Esophagus squamous epithelium (tissue), 5 donors: ENCODE measurements at regions not wholly inside any gene's neighbourhood (a gene's known extent, or its start where the extent isn't known, plus 50 kb on each side); places are given as distances from the start of the nearest gene placed in this dataset.

ENCODE experiments used
- DNase-seq: peaks from one replicate; lab custom pipeline; 2025; lab: John Stamatoyannopoulos, UW
- H3K27ac ChIP-seq, 4 donors: fragments of 200-600 bp; sonication (generic); one replicate each; pipeline ENCODE4 v1.5.1; 2016 to 2019; ENCODE audit warnings: mild to moderate bottlenecking in 1 of 4
- H3K27me3 ChIP-seq, 4 donors: fragments of 200-600 bp; sonication (generic); 1 replicate in 3 of 4; 2 replicates in 1 of 4; pipeline versions ENCODE4 v1.5.1 to v1.6.0; 2017 to 2021; ENCODE audit warnings: antibody characterized with exemption in 1 of 4
- H3K36me3 ChIP-seq, 3 donors: fragments of 200-600 bp; sonication (generic); one replicate each; pipeline ENCODE4 v1.5.1; 2016 to 2019
- H3K4me1 ChIP-seq, 3 donors: fragments of 200-600 bp; sonication (generic); one replicate each; pipeline ENCODE4 v1.5.1; 2017 to 2019
- H3K4me3 ChIP-seq, 4 donors: fragments of 200-600 bp; sonication (generic); 1 replicate in 3 of 4; 2 replicates in 1 of 4; pipeline ENCODE4 v1.5.1; 2016 to 2019; ENCODE audit warnings: mild to moderate bottlenecking in 2 of 4, moderate library complexity in 1 of 4
- H3K9me3 ChIP-seq, 3 donors: fragments of 200-600 bp; sonication (generic); one replicate each; pipeline ENCODE4 v1.5.1; 2016 to 2019
- POLR2A ChIP-seq, 4 donors: fragments of 450-650 bp; IDR thresholded peaks; one replicate each; pipeline ENCODE4 v1.6.1; 2017; ENCODE audit warnings: antibody characterized with exemption in 4 of 4, mild to moderate bottlenecking in 4 of 4, moderate library complexity in 3 of 4
- WGBS, 2 donors: methylation state at CpG; one replicate each; pipeline ENCODE4 v1.1.5; 2018; 5-methylcytosine and 5-hydroxymethylcytosine counted together
- intact Hi-C: fragments of 100-400 bp; cut with DNase I; formaldehyde crosslinking; loops from one replicate; pipeline ENCODE4 v1.15.0; 2022
- TF ChIP-seq, protein P1 (sequence below), 6 experiments: fragments of 450-650 bp in 4 of 6; fragments of 200-600 bp in 2 of 6; sonication (generic) in 2 of 6; IDR thresholded peaks; one replicate each; pipeline ENCODE4 v1.5.1; 2016 to 2019; ENCODE audit warnings: antibody characterized with exemption in 6 of 6, mild to moderate bottlenecking in 4 of 6, moderate library complexity in 4 of 6
- donor health status: DM: yes; HTN: yes; CAD: no.

DNA sequence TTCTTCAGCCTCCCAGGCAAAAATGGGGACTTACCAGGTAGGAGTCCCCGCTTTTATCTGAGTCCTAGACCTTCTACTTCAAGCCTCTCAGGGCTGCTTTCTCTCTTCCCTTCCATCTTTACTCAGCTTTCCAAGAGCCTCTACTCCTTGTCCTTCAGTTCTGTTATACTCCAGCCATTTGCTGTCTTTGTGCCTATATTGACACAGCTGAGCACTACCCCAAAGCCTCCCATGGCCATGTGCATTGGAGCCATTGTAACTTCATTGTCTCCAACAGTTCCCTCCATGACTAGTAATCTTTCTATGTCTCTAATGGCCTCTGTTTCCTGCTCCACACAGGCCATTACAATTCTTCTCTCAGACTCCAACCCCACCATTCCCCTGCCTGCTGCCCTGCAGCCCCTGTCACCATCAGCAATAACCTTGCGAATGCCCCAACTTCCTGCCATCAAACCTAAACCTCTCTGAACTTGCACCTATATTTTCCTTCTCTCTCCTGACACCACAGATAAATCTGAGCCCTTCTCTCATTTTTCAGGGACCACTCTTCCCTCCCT lies 77.9 kb upstream of the ADPGK start:
- no peaks in the 10 kb centered on the region for H3K9me3 ChIP-seq
- no peaks in the 10 kb centered on the region for H3K36me3 ChIP-seq
- no peak overlapping the region for H3K4me3 ChIP-seq
- H3K4me1 ChIP-seq: peaks cover 0 to 16% (median 0%) of the 10 kb centered on the region in 3 donors
- no peak for DNase-seq
- WGBS, 2 donors: 90 to 93% methylated on average over 2 of the region's 2 CpGs
- no peak for TF ChIP-seq POLR2A (IDR thresholded peaks at IDR 0.05)
- intact Hi-C loops: no loop called here
- no peak overlapping the region for H3K27ac ChIP-seq
- peaks cover 0 to 14% (median 0%) of the 10 kb centered on the region in 4 donors for H3K27me3 ChIP-seq

DNA sequence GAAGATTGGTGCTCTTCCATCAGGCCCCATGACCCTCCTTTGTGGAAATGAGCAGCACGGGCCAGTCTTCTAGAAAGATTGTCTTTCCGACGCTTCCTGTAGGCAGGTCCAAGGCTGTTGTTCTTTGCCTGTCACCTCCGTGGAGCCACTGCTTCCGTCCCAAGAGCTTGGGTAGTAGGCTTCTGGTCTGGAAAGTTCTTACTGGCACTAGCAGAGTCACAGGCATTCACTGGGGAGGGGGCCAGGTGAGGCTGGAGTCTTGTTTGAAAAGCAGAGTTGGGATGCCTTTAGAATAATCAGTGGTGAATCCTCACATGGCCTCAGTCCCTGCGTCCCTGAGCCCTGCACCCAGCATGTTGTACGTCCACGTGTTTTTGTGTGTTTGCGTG lies 76.2 kb upstream of the ADPGK start:
- WGBS, 2 donors: 77 to 83% methylated on average over 6 of the region's 9 CpGs
- H3K9me3 ChIP-seq: no peaks in the 10 kb centered on the region
- H3K27ac ChIP-seq: no peak overlapping the region
- H3K27me3 ChIP-seq: peaks cover 0 to 12% (median 0%) of the 10 kb centered on the region in 4 donors
- H3K4me3 ChIP-seq: no peak overlapping the region
- TF ChIP-seq POLR2A (IDR thresholded peaks at IDR 0.05): no peak
- TF ChIP-seq, protein P1, sequence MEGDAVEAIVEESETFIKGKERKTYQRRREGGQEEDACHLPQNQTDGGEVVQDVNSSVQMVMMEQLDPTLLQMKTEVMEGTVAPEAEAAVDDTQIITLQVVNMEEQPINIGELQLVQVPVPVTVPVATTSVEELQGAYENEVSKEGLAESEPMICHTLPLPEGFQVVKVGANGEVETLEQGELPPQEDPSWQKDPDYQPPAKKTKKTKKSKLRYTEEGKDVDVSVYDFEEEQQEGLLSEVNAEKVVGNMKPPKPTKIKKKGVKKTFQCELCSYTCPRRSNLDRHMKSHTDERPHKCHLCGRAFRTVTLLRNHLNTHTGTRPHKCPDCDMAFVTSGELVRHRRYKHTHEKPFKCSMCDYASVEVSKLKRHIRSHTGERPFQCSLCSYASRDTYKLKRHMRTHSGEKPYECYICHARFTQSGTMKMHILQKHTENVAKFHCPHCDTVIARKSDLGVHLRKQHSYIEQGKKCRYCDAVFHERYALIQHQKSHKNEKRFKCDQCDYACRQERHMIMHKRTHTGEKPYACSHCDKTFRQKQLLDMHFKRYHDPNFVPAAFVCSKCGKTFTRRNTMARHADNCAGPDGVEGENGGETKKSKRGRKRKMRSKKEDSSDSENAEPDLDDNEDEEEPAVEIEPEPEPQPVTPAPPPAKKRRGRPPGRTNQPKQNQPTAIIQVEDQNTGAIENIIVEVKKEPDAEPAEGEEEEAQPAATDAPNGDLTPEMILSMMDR (IDR thresholded peaks at IDR 0.05): no peak
- intact Hi-C loops: no loop called here
- no peaks in the 10 kb centered on the region for H3K36me3 ChIP-seq
- no peak for DNase-seq
- no peaks in the 10 kb centered on the region for H3K4me1 ChIP-seq

DNA sequence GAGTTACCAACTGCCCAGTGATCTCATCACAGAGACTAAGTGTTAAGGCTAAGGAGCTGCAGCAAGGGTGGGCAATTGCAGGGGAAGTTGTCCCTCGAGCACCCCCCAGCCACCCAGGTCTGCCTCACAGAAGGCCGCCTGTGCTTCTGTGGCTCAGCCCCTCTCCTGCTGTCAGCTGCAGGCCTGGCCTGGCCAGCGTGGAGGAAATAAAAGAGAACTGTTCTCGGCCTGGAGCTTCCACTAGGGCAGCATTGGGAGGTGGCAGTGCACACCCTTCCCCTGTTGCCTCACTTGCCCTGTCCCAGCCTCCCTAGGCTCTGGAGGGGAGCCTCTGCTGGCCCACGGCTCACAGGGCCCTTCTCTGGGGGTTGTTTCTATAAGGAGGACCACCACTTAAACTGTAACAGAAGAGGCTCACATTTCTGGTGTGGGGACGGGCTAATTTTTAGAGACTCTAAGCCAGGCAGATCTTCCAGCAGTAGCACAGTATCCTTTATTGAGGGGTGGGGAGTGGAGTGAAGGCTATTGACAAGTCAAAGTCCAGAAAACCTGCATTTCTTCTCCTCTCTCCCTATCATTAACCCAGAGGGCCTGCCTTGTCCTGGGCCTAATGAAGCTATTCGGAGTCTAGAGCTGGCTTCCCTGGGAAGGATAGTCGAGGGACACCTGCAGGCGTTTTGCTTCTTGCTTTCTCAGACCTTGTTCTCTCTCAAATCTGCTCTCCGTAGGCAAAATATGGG lies 75.6 kb upstream of the ADPGK start:
- no peak for TF ChIP-seq POLR2A (IDR thresholded peaks at IDR 0.05)
- TF ChIP-seq, protein P1 (IDR thresholded peaks at IDR 0.05): no peak
- 71 to 83% methylated on average over 5 to 10 of the region's 10 CpGs for WGBS, 2 donors
- intact Hi-C loops: no loop called here
- Histone ChIP-seq H3K9me3 (no peaks in the 10 kb centered on the region), H3K27ac (no peak overlapping the region), H3K4me3 (no peak overlapping the region), H3K4me1 (no peaks in the 10 kb centered on the region), H3K27me3 (peaks cover 0 to 8% (median 0%) of the 10 kb centered on the region in 4 donors), H3K36me3 (no peaks in the 10 kb centered on the region)
- DNase-seq: no peak

DNA sequence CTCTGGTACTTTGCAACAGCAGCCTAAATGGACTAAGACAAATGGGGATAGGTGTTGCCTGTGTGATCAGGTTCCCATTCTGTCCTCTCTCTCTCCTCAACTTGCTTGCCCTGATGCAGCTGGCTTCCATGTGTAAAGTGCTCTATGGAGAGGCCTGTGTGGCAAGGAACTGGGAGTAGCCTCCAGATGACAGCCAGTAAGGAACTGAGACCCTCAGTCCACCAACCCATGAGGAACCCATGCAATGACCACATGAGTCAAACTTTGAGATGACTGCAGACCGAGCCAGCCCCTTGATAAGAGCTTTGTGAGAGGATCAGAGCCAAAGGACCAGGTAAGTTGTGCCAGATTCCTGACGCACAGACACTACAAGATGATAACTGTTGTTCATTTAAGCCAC lies 74.6 kb upstream of the ADPGK start:
- Histone ChIP-seq H3K9me3 (no peaks in the 10 kb centered on the region), H3K27me3 (peaks cover 0 to 8% (median 0%) of the 10 kb centered on the region in 4 donors), H3K36me3 (no peaks in the 10 kb centered on the region), H3K4me3 (no peak overlapping the region), H3K4me1 (no peaks in the 10 kb centered on the region), H3K27ac (no peak overlapping the region)
- intact Hi-C loops: no loop called here
- DNase-seq: no peak
- WGBS, 2 donors: 50 to 73% methylated on average over 2 of the region's 2 CpGs
- no peak for TF ChIP-seq POLR2A (IDR thresholded peaks at IDR 0.05)
- TF ChIP-seq, protein P1 (IDR thresholded peaks at IDR 0.05): no peak

- no peak overlapping the region for H3K4me3 ChIP-seq
- no peak for TF ChIP-seq POLR2A (IDR thresholded peaks at IDR 0.05)
- TF ChIP-seq, protein P1 (IDR thresholded peaks at IDR 0.05): no peak
- peaks cover 0 to 8% (median 0%) of the 10 kb centered on the region in 4 donors for H3K27me3 ChIP-seq
- no peaks in the 10 kb centered on the region for H3K36me3 ChIP-seq
- 69 to 72% methylated on average over 8 to 9 of the region's 9 CpGs for WGBS, 2 donors
- no peak overlapping the region for H3K27ac ChIP-seq
- intact Hi-C loops: no loop called here
- DNase-seq: no peak
- no peaks in the 10 kb centered on the region for H3K9me3 ChIP-seq
- no peaks in the 10 kb centered on the region for H3K4me1 ChIP-seq
Measured at GRCh38 chr15:72857331-72858063, 73.9 kb upstream of the ADPGK start.
